ENCODE measurements at regions not wholly inside any gene's neighbourhood (a gene's known extent, or its start where the extent isn't known, plus 50 kb on each side); places are given as distances from the start of the nearest gene placed in this dataset.

DNA sequence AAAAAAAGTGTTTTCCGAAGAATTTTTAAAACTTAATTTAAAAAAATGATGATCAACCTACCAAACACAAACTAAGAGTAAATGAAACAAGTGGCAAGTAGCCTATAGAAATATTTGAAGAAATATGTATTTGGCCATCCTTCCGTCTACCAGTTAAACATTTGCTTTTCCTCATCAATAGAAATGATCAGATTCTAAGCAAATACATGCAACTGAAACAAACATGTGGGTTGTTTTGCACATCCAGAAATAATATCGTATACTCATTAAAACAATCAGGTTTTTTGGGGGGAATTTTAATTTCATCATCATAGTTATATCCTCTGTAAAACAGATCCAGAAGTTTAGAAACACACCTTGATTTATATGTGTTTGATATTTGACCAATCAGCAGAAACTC lies 1011.7 kb downstream of the GATA3 start:
- no peak for TF ChIP-seq GATA2 (IDR thresholded peaks at IDR 0.05; ENCODE audit: low read depth, low read length)
- no peak for TF ChIP-seq GATA3 (IDR thresholded peaks at IDR 0.05; ENCODE audit: low read depth, low read length)

Data from SH-SY5Y (cell line).